ENCODE measurements at regions not wholly inside any gene's neighbourhood (a gene's known extent, or its start where the extent isn't known, plus 50 kb on each side); places are given as distances from the start of the nearest gene placed in this dataset.

- no peak for DNase-seq
These were observed 112.0 kb downstream of the CHST1 start for GRCh38 chr11:45553383-45553936.

GRCh38 chr11:45551191-45551713 lies 114.2 kb downstream of the CHST1 start:
- no peak for DNase-seq

GRCh38 chr11:45549257-45549656 lies 116.2 kb downstream of the CHST1 start:
- DNase-seq, result no peak

DNA sequence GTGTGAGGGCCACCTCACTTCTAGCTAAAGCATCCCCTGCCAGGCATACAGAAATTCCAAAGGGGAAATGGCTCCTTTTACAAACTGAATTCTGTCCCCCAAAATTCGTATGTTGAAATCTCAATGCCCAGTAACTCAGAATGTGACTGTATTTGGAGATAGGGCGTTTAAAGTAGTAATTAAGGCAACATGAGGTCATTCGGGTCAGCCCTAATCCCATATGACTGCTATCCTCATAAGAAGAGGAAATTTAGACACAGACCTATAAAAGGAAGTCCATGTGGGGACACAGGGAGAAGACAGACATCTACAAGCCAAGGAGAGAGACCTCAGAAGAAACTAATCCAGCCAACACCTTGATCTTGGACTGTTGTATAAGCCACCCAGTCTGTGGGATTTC lies 119.1 kb downstream of the CHST1 start:
- no peak for DNase-seq

- no peak for DNase-seq
These were observed 120.6 kb downstream of the CHST1 start for GRCh38 chr11:45544826-45545225.

- DNase-seq, result no peak
These were observed 121.5 kb downstream of the CHST1 start for GRCh38 chr11:45543808-45544422.

- DNase-seq, result no peak
These were observed 122.3 kb downstream of the CHST1 start for GRCh38 chr11:45543081-45543480.

- no peak for DNase-seq
These were observed 123.6 kb downstream of the CHST1 start for GRCh38 chr11:45541693-45542434.

- no peak for DNase-seq
These were observed 126.5 kb downstream of the CHST1 start for GRCh38 chr11:45538939-45539338.

DNA sequence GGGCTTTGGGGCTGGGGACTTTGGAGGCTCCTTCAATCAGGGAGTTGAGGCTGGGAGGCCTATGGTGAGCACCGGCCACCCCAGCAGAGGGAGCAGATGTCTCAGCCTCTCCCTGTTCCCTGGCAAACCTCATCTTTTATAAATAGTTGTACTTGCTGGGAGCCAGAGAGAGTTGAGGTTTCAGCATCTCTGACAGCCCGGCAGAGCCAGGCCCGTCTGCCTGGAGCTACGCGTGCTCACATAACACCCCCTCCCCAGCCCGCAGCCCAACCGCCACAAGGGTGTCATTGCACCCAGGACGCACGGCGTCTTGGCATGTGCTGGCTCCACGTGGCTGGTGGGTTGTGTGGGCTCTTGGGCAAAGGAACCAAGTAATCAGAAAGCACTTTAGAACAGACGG lies 127.1 kb downstream of the CHST1 start:
- no peak for DNase-seq

- DNase-seq, result no peak
These were observed 127.8 kb downstream of the CHST1 start for GRCh38 chr11:45537614-45538013.

- DNase-seq, result no peak
These were observed 130.4 kb downstream of the CHST1 start for GRCh38 chr11:45535033-45535432.

GRCh38 chr11:45534132-45534531 lies 131.3 kb downstream of the CHST1 start:
- DNase-seq, result no peak

DNA sequence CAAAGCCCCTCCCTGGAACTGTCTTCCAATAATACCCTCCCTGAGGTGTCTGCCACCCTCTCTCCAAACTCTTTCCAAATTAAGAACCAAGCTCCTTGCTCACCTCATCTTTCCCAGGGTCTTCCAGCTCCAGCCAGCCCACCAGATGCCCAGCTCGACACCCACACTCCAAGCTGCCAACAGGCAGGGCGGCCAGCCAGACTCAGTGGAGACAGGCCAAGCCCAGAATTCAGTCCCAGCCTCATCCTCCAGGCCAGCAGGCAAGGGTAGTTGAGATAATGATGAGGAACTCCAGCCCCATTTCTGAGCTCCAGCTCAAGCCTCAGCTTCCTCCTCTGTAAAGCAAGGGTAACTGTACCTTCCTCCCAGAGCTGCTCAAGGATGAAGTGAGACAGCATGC lies 132.9 kb downstream of the CHST1 start:
- no peak for DNase-seq

GRCh38 chr11:45530776-45531175 lies 134.6 kb downstream of the CHST1 start:
- DNase-seq, result no peak

- no peak for DNase-seq
These were observed 135.3 kb downstream of the CHST1 start for GRCh38 chr11:45530111-45530510.

- no peak for DNase-seq
These were observed 137.0 kb downstream of the CHST1 start for GRCh38 chr11:45528435-45528834.

- no peak for DNase-seq
These were observed 137.5 kb downstream of the CHST1 start for GRCh38 chr11:45527898-45528297.

DNA sequence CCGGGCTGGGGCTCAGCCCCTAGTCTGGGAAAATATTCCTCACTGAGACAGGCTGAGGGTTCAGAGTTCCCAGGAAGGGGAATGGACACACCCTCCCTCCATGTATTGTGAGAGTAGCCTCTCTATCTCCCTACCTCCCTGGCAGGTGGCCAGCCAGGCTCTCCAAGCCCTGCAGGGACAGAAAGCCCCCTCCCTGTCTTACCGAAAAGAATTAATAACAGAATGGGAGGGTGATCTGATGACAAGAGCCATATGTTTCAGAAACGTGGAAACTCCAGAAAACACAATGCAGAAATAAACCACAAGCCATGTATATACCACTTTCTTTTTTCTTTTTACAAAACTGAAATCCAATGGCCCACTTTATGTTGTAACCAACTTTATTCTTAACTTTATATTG lies 140.0 kb downstream of the CHST1 start:
- no peak for DNase-seq

- DNase-seq, result no peak
These were observed 141.7 kb downstream of the CHST1 start for GRCh38 chr11:45523760-45524159.

DNA sequence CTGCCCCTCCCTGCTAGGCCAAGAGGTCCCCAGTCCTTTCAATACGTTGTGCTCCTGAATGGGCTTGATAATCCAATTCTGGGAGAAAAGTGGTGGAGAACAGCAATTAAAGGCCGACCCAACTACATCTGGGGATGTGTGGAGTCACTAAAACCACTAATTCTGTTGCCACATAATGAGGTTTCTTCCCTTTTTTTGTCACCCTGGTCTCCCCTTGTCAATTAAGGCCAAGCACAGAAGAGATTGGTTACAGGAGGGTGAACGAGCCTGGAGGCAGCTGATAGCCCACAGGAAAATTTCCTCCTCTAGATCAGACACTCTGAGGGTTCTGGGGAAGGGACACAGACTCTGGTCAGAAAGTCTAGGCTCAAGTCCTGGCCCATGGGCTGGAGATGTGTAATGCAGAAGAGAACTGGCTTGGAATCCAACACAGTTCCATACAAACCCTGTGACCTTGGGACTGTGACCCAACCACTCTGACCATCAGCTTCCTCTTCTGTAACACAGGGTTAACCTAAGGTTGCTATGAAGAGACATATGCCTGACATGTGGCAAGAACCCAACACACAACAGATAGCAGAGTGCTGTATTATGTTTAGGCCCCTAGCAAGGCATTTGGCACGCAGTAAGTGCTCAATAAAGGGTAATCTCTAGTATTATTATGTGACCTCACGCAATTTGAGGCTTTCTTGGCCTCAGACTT lies 146.4 kb downstream of the CHST1 start:
- DNase-seq, result no peak

DNA sequence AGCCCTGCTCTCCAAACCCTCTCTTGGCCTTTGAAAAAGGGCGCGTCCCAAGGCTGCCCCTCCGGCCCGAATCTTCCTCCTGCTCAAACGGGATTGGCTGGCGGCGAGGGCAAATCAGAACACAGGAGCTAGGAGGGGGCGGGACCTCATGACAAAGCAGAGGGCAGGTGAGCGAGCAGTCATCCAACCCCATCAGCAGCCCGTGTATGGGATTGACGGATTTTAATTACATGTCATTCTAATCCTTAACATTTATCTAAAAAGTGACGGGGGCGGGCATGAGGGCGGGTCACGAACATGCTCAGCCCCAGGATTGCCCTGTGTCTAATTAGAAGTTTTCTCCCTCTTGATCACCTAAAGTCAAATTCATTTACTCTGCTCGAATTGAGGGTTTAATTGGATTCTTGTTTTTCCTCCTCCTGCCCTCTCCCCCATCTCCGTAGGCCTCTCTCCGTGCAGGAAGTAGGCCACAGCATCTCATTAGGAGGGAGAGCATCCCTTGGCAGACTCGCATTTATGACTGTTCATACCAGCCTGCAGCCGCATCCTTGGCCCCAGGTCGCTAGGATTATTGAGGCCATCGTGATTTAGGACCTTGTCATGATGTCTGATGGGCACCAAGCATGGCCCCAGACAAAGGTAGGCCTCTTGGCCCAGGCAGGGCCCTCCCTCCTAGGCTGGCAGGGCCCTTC lies 147.1 kb downstream of the CHST1 start:
- DNase-seq, result no peak

- DNase-seq, result no peak
These were observed 148.2 kb downstream of the CHST1 start for GRCh38 chr11:45517171-45517770.
